ENCODE measurements at regions not wholly inside any gene's neighbourhood (a gene's known extent, or its start where the extent isn't known, plus 50 kb on each side); places are given as distances from the start of the nearest gene placed in this dataset.

DNA sequence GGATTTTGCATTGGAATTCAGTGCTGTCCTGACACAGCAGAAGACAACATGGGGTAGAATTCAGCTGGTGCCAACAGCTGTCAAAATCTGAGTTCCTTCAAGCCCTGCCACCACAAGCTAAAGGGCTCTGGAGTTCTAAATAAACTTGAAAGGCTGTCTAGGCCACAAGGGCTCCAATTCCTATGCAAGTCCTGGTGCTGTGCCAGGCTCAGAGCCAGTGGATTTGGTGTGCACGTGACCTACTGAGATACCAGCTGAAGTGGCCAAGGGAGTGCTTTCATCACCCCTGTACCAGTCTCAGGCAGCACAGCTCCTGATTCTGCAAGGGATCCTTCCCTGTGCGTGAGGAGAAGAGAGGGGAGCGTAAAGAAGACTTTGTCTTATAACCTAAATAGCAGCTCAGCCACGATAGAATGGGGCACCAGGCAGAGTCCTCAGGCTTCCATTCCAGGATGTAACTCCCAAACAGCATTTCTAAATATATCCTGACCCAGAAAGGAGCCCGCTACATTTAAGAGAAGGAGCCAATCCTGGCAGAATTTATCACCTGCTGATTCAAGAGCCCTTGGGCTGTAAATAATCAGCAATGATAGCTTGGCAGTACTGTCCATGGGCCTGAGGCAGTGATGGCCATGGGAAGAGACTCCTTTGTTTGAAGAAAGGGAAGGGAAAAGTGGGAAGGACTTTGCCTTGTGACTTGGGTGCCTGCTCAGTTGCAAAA is 881.2 kb upstream of the EPHA7 start:
- no peak overlapping the region for H3K27ac ChIP-seq
- WGBS, 2 donors = 82% methylated on average over 5 of the region's 5 CpGs
- no peak for TF ChIP-seq POLR2A (IDR thresholded peaks at IDR 0.05)
- no peak for TF ChIP-seq CTCF (IDR thresholded peaks at IDR 0.05)
- intact Hi-C loops (cut with DNase I) = no loop called here
- no peaks in the 10 kb centered on the region for H3K4me1 ChIP-seq
- DNase-seq = peak; percentile 4 to 15
- H3K4me3 ChIP-seq (replicated peaks in 1 of 3) = no peak overlapping the region
- H3K27me3 ChIP-seq = no peaks in the 10 kb centered on the region
- H3K36me3 ChIP-seq = no peaks in the 10 kb centered on the region
- no peaks in the 10 kb centered on the region for H3K9me3 ChIP-seq

DNA sequence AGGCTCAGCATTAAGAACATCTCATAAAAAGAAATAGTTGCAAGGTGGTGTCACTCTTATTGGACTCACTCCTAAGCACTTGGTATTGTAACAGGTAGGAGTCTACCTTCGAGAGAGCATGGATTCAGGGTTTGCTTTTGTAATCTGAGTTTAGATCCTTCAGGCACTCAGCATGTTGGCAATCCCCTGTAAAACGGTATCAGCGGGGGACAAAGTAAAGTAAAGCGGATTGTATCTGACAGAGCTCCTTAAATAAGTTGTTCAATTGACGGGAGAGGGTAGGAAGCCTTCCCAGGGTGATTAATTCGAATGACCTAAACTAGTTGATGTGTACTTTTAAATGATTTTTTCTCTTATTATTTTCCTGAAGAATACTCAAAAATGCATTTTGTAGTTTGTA is 869.8 kb upstream of the EPHA7 start:
- no peak for DNase-seq
- no peaks in the 10 kb centered on the region for H3K4me1 ChIP-seq
- 62 to 72% methylated on average over 6 of the region's 6 CpGs for WGBS, 2 donors
- no peak overlapping the region for H3K27ac ChIP-seq
- H3K9me3 ChIP-seq = no peaks in the 10 kb centered on the region
- H3K4me3 ChIP-seq (replicated peaks in 1 of 3) = no peak overlapping the region
- no peaks in the 10 kb centered on the region for H3K27me3 ChIP-seq
- H3K36me3 ChIP-seq = no peaks in the 10 kb centered on the region
- intact Hi-C loops (cut with DNase I) = no loop called here
- TF ChIP-seq POLR2A (IDR thresholded peaks at IDR 0.05) = no peak
- no peak for TF ChIP-seq CTCF (IDR thresholded peaks at IDR 0.05)

DNA sequence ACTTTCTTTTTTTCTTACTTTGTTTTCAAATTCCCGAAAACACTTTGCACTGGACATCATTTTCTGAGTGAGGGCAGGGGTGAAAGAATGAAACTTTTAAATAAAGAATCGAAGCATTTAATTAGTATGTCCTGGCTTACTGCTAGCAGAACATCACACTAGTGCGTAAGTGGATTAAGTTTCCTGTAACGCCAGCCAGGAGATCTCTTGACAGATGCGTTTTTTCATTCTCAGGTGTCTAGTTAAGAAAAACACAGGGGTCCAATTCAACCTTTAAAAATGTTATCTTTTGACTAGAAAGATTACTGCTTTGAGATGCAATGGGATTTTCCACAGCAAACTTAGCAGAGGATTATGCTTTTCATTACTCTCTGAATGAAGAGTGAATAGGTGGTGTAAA is 858.8 kb upstream of the EPHA7 start:
- no peak overlapping the region for H3K4me3 ChIP-seq (replicated peaks in 1 of 3)
- H3K36me3 ChIP-seq = no peaks in the 10 kb centered on the region
- H3K27ac ChIP-seq = no peak overlapping the region
- no peaks in the 10 kb centered on the region for H3K4me1 ChIP-seq
- H3K27me3 ChIP-seq = no peaks in the 10 kb centered on the region
- TF ChIP-seq POLR2A (IDR thresholded peaks at IDR 0.05) = no peak
- TF ChIP-seq CTCF (IDR thresholded peaks at IDR 0.05) = no peak
- no peak for DNase-seq
- 42 to 51% methylated on average over 5 of the region's 5 CpGs for WGBS, 2 donors
- intact Hi-C loops (cut with DNase I) = no loop called here
- no peaks in the 10 kb centered on the region for H3K9me3 ChIP-seq

GRCh38 chr6:94272327-94272726 is 853.0 kb upstream of the EPHA7 start:
- TF ChIP-seq POLR2A (IDR thresholded peaks at IDR 0.05) = no peak
- Histone ChIP-seq H3K27me3 (no peaks in the 10 kb centered on the region), H3K27ac (no peak overlapping the region), H3K4me3 (replicated peaks in 1 of 3) (no peak overlapping the region), H3K36me3 (no peaks in the 10 kb centered on the region), H3K9me3 (no peaks in the 10 kb centered on the region), H3K4me1 (no peaks in the 10 kb centered on the region)
- DNase-seq = no peak
- 57% methylated on average over 2 of the region's 2 CpGs for WGBS, 2 donors
- intact Hi-C loops (cut with DNase I) = no loop called here

- no peaks in the 10 kb centered on the region for H3K36me3 ChIP-seq
- no peaks in the 10 kb centered on the region for H3K27me3 ChIP-seq
- DNase-seq = no peak
- H3K27ac ChIP-seq = no peak overlapping the region
- H3K4me1 ChIP-seq = no peaks in the 10 kb centered on the region
- no peaks in the 10 kb centered on the region for H3K9me3 ChIP-seq
- no peak overlapping the region for H3K4me3 ChIP-seq (replicated peaks in 1 of 3)
- intact Hi-C loops (cut with DNase I) = no loop called here
- WGBS, 2 donors = 49 to 51% methylated on average over 4 of the region's 4 CpGs
- TF ChIP-seq POLR2A (IDR thresholded peaks at IDR 0.05) = no peak
- no peak for TF ChIP-seq CTCF (IDR thresholded peaks at IDR 0.05)
Observed at GRCh38 chr6:94270091-94270948, 851.0 kb upstream of the EPHA7 start.

All from thyroid gland (tissue), 4 donors.